H1 (cell line): ENCODE measurements at regions not wholly inside any gene's neighbourhood (a gene's known extent, or its start where the extent isn't known, plus 50 kb on each side); places are given as distances from the start of the nearest gene placed in this dataset.

Experiments
- CTCF ChIA-PET: fragments of 300-600 bp; sonication (Branson Sonifier 250); formaldehyde crosslinking; loops from one replicate; lab custom pipeline; 2021; ENCODE audit not compliant: partially characterized antibody; lab: Charles Lee
- POLR2A ChIA-PET: fragments of 300-600 bp; sonication (Branson Sonifier 250); formaldehyde crosslinking; loops from one replicate; lab custom pipeline; 2021; ENCODE audit warnings: inconsistent platforms; ENCODE audit not compliant: partially characterized antibody; lab: Charles Lee
- DNase-seq, 2 experiments: peaks; one replicate each; pipeline versions ENCODE4 v3.0.0 to v3.0.0-alpha.2; 2010 to 2022; ENCODE audit warnings: low spot score in 2 of 2, low read depth in 1 of 2, mixed read lengths in 1 of 2
- FAIRE-seq: peaks from 2 replicates; lab custom pipeline; 2011; peaks lifted over from hg19 to GRCh38; lab: Jason Lieb, UNC
- H2AFZ ChIP-seq: 2 replicates; pipeline ENCODE4 v1.8.1; 2012; ENCODE audit warnings: low read length, inconsistent platforms
- H2AK5ac ChIP-seq: 2 replicates; pipeline ENCODE4 v1.6.1; 2013; ENCODE audit warnings: low read depth, low read length
- H2BK120ac ChIP-seq: replicated peaks from 2 replicates; pipeline ENCODE3; 2013; ENCODE audit warnings: low read depth, low read length, inconsistent platforms
- H2BK12ac ChIP-seq: 2 replicates; pipeline ENCODE4 v1.6.1; 2013; ENCODE audit warnings: low read depth, low read length
- H2BK15ac ChIP-seq: 2 replicates; pipeline ENCODE4 v1.6.1; 2013; ENCODE audit warnings: low read length
- H2BK20ac ChIP-seq: 2 replicates; pipeline ENCODE4 v1.6.1; 2013; ENCODE audit warnings: low read length
- H2BK5ac ChIP-seq: 2 replicates; pipeline ENCODE4 v1.6.1; 2013; ENCODE audit warnings: low read depth, low read length
- H3K14ac ChIP-seq: 2 replicates; pipeline ENCODE4 v1.6.1; 2013; ENCODE audit warnings: inconsistent platforms; ENCODE audit not compliant: insufficient read length
- H3K18ac ChIP-seq: 2 replicates; pipeline ENCODE4 v1.6.1; 2013; ENCODE audit warnings: low read length; ENCODE audit errors: extremely low read depth
- H3K23ac ChIP-seq: 2 replicates; pipeline ENCODE4 v1.6.1; 2013; ENCODE audit warnings: inconsistent platforms; ENCODE audit not compliant: insufficient read length
- H3K23me2 ChIP-seq: 2 replicates; pipeline ENCODE4 v1.6.1; 2013; ENCODE audit warnings: low read depth, low read length
- H3K27ac ChIP-seq: 2 replicates; pipeline ENCODE4 v1.6.1; 2011; ENCODE audit warnings: low read depth, low read length, inconsistent platforms
- H3K27me3 ChIP-seq, 4 experiments: replicated peaks in 1 of 4; 1 replicate in 1 of 4; 2 replicates in 3 of 4; pipeline versions ENCODE4 v1.6.1 to v1.8.1; 2011 to 2013; ENCODE audit warnings: low read length in 3 of 4, mild to moderate bottlenecking in 3 of 4, inconsistent platforms in 2 of 4, mixed read lengths in 2 of 4, moderate library complexity in 1 of 4; ENCODE audit not compliant: control insufficient read depth in 3 of 4, insufficient read depth in 3 of 4; ENCODE audit errors: extremely low read depth in 1 of 4
- H3K36me3 ChIP-seq, 4 experiments: 2 replicates each; pipeline versions ENCODE4 v1.6.1 to v1.8.1; 2011 to 2013; ENCODE audit warnings: mild to moderate bottlenecking in 4 of 4, low read length in 3 of 4, moderate library complexity in 2 of 4, control low read depth in 1 of 4, inconsistent platforms in 1 of 4; ENCODE audit not compliant: insufficient read depth in 4 of 4, control insufficient read depth in 2 of 4
- H3K4ac ChIP-seq: replicated peaks from 2 replicates; pipeline ENCODE3; 2013; ENCODE audit warnings: low read length, low read depth, mixed read lengths, inconsistent platforms; ENCODE audit not compliant: insufficient read length
- H3K4me1 ChIP-seq, 4 experiments: replicated peaks in 1 of 4; 1 replicate in 1 of 4; 2 replicates in 3 of 4; pipeline versions ENCODE4 v1.6.1 to v1.8.1; 2011 to 2013; ENCODE audit warnings: low read length in 3 of 4, inconsistent platforms in 2 of 4, mixed read lengths in 1 of 4; ENCODE audit not compliant: insufficient read depth in 4 of 4, control insufficient read depth in 3 of 4
- H3K4me2 ChIP-seq, 2 experiments: 2 replicates each; pipeline versions ENCODE4 v1.6.1 to v1.8.1; 2011 to 2013; ENCODE audit warnings: low read depth in 2 of 2, low read length in 2 of 2, control low read depth in 1 of 2, inconsistent platforms in 1 of 2, mild to moderate bottlenecking in 1 of 2; ENCODE audit not compliant: insufficient read depth in 1 of 2
- H3K4me3 ChIP-seq, 4 experiments: fragments of 200-600, 300-600 bp in 1 of 4; sonication (generic), shearing (Covaris generic), sonication (Bioruptor Twin) in 1 of 4; 2 replicates each; pipeline versions ENCODE4 v1.5.1 to v1.8.1; 2011 to 2016; ENCODE audit warnings: low read length in 4 of 4, low read depth in 3 of 4, control low read depth in 2 of 4, inconsistent platforms in 2 of 4, mild to moderate bottlenecking in 2 of 4, mixed read lengths in 1 of 4, moderate library complexity in 1 of 4; ENCODE audit not compliant: insufficient read depth in 2 of 4; ENCODE audit errors: extremely low read depth in 1 of 4
- H3K56ac ChIP-seq: replicated peaks from 2 replicates; pipeline ENCODE3; 2013; ENCODE audit warnings: low read depth, mild to moderate bottlenecking, mixed read lengths, low read length, inconsistent platforms; ENCODE audit not compliant: insufficient read length
- H3K79me1 ChIP-seq: 2 replicates; pipeline ENCODE4 v1.6.1; 2013; ENCODE audit warnings: low read depth, low read length, control low read depth
- H3K79me2 ChIP-seq, 2 experiments: 2 replicates each; pipeline versions ENCODE4 v1.6.1 to v1.8.1; 2012 to 2013; ENCODE audit warnings: low read length in 2 of 2, mild to moderate bottlenecking in 2 of 2, inconsistent platforms in 1 of 2; ENCODE audit not compliant: insufficient read depth in 2 of 2, control insufficient read depth in 1 of 2
- H3K9ac ChIP-seq, 4 experiments: replicated peaks in 1 of 4; 1 replicate in 1 of 4; 2 replicates in 3 of 4; pipeline versions ENCODE4 v1.6.1 to v1.8.1; 2011 to 2013; ENCODE audit warnings: low read depth in 3 of 4, low read length in 3 of 4, control low read depth in 2 of 4, mild to moderate bottlenecking in 2 of 4, moderate library complexity in 2 of 4, inconsistent platforms in 1 of 4; ENCODE audit errors: extremely low read depth in 1 of 4
- H3K9me3 ChIP-seq, 2 experiments: 2 replicates each; pipeline versions ENCODE4 v1.6.1 to v1.8.1; 2012 to 2013; ENCODE audit warnings: mild to moderate bottlenecking in 2 of 2, moderate library complexity in 2 of 2, control low read depth in 1 of 2, inconsistent platforms in 1 of 2, low read depth in 1 of 2, low read length in 1 of 2, mixed read lengths in 1 of 2; ENCODE audit not compliant: insufficient read depth in 2 of 2
- H4K20me1 ChIP-seq, 2 experiments: replicated peaks in 1 of 2; 2 replicates each; pipeline versions ENCODE3 to v1.8.1; 2011 to 2013; ENCODE audit warnings: inconsistent platforms in 2 of 2, low read length in 2 of 2, mild to moderate bottlenecking in 1 of 2; ENCODE audit not compliant: insufficient read depth in 2 of 2, control insufficient read depth in 1 of 2
- H4K5ac ChIP-seq: 2 replicates; pipeline ENCODE4 v1.6.1; 2013; ENCODE audit warnings: low read length, low read depth, mixed read lengths, inconsistent platforms; ENCODE audit not compliant: insufficient read length
- H4K8ac ChIP-seq: 2 replicates; pipeline ENCODE4 v1.8.0; 2013; ENCODE audit warnings: mild to moderate bottlenecking, moderate library complexity, low read length, inconsistent platforms; ENCODE audit not compliant: insufficient read depth; ENCODE audit errors: extremely low read depth
- H4K91ac ChIP-seq: replicated peaks from 2 replicates; pipeline ENCODE3; 2013; ENCODE audit warnings: low read length, mixed read lengths, inconsistent platforms; ENCODE audit not compliant: insufficient read length
- CTBP2 ChIP-seq: IDR thresholded peaks from 2 replicates; pipeline ENCODE4 v1.7.0; 2011; ENCODE audit warnings: borderline replicate concordance, mild to moderate bottlenecking, moderate library complexity, mixed read lengths, low read length; ENCODE audit not compliant: insufficient read depth, insufficient read length
- SAP30 ChIP-seq: fragments of 300-600 bp; sonication (generic); IDR thresholded peaks from 2 replicates; pipeline ENCODE4 v1.7.1; 2012; ENCODE audit warnings: low read length, moderate library complexity, mild to moderate bottlenecking, inconsistent platforms; ENCODE audit not compliant: insufficient read depth, insufficient replicate concordance
- WGBS, 2 experiments: shearing (Covaris generic) in 1 of 2; methylation state at CpG; one replicate each; pipeline versions ENCODE4 v1.1.6 to v1.1.7; 2013 to 2015; ENCODE audit warnings: low lambda C conversion rate in 2 of 2, mixed read lengths in 2 of 2, inconsistent platforms in 1 of 2, low coverage in 1 of 2, missing lambda C conversion rate in 1 of 2; ENCODE audit not compliant: insufficient replicate concordance in 2 of 2, insufficient coverage in 1 of 2, insufficient read length in 1 of 2; ENCODE audit errors: extremely low coverage in 1 of 2, missing lambda C conversion rate in 1 of 2; 5-methylcytosine and 5-hydroxymethylcytosine counted together

DNA sequence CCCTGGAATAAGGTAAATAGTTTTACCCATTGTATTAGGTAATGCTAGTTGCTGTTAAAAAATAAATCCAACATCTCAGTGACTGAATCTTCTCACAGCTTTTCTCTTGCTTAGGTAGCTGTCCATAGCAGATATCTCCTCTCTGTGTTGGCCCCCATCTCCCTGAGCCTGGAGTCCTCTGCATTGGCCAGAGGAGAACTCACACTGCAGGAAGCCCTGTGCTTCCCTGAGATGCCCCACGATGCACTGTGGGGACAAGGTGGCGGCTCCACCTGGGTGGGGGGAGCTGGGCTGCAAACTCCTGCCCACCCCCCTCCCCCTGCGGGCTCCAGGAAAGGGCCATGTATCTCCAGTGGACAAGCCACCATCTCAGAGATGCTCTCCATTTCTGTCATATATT lies 80.4 kb upstream of the SALL3 start:
- Histone ChIP-seq H2BK15ac (no peak overlapping the region), H3K4ac (no peak overlapping the region), H3K27me3 (no peaks in the 10 kb centered on the region; a peak in 1 of 7 replicates), H4K91ac (no peak overlapping the region), H2BK120ac (no peak overlapping the region), H3K9me3 (peaks cover 0 to 7% of the 10 kb centered on the region in 2 experiments; a peak in 2 of 4 replicates), H2AFZ (no peak overlapping the region), H3K9ac (no peak overlapping the region), H3K14ac (no peak overlapping the region), H3K27ac (no peak overlapping the region), H3K4me1 (peaks cover 0 to 6% (median 5%) of the 10 kb centered on the region in 4 experiments; a peak in 4 of 7 replicates), H2AK5ac (no peak overlapping the region), H3K18ac (no peak overlapping the region), H4K20me1 (no peaks in the 10 kb centered on the region), H3K4me3 (no peak overlapping the region), H3K36me3 (no peaks in the 10 kb centered on the region), H3K23ac (no peak overlapping the region), H4K8ac (no peak overlapping the region), H4K5ac (no peak overlapping the region), H3K56ac (no peak overlapping the region), H2BK12ac (no peak overlapping the region), H3K4me2 (no peak overlapping the region), H2BK20ac (no peak overlapping the region), H2BK5ac (no peak overlapping the region), H3K79me2 (no peaks in the 10 kb centered on the region), H3K23me2 (no peaks in the 10 kb centered on the region), H3K79me1 (no peaks in the 10 kb centered on the region)
- ChIA-PET CTCF (no interaction called here), POLR2A (no interaction called here)
- no peak for FAIRE-seq
- no peak for DNase-seq
- TF ChIP-seq CTBP2 (no peak), SAP30 (no peak)
- 88% methylated on average over 3 of the region's 3 CpGs; no CpG with 5 or more reads in 1 of the 2 experiments for WGBS, 2 experiments
